Activated B cell treated with CpG ODN at 0.5 μM for 24 hours (primary cell): ENCODE measurements at regions not wholly inside any gene's neighbourhood (a gene's known extent, or its start where the extent isn't known, plus 50 kb on each side); places are given as distances from the start of the nearest gene placed in this dataset.
A peak's percentile ranks its signal among the peaks of the same experiment; 100 is the strongest.
"Not testable (repeated sequence)": the region's sequence is repeated elsewhere in the genome, so short reads cannot be mapped to it uniquely, and the experiment has no call there.

Experiments used
- ATAC-seq: fragments of 200-7000 bp; cut with Tn5 transposase; one replicate; pipeline ENCODE4 v1.10.0; 2021; ENCODE audit warnings: low read depth, mild to moderate bottlenecking, moderate library complexity
- CTCF ChIA-PET: fragments of 350-600 bp; sonication (Branson Sonifier 250); formaldehyde crosslinking; loops from one replicate; lab custom pipeline; 2021; ENCODE audit warnings: antibody characterized with exemption; lab: Charles Lee
- POLR2A ChIA-PET: fragments of 350-600 bp; sonication (Branson Sonifier 250); formaldehyde crosslinking; loops from one replicate; lab custom pipeline; 2021; ENCODE audit warnings: antibody characterized with exemption; lab: Charles Lee
- DNase-seq: peaks from one replicate; pipeline ENCODE4 v3.0.0; 2022
- H3K27ac Mint-ChIP-seq: one replicate; pipeline ENCODE4 v1.8.0; 2020; ENCODE audit warnings: mixed read lengths
- H3K27me3 Mint-ChIP-seq: one replicate; pipeline ENCODE4 v1.8.0; 2021; ENCODE audit warnings: mixed read lengths
- H3K36me3 Mint-ChIP-seq: one replicate; pipeline ENCODE4 v1.8.0; 2021; ENCODE audit warnings: low read depth, mixed read lengths
- H3K4me1 Mint-ChIP-seq: one replicate; pipeline ENCODE4 v1.8.0; 2021; ENCODE audit warnings: mixed read lengths
- H3K4me3 Mint-ChIP-seq: one replicate; pipeline ENCODE4 v1.8.0; 2020; ENCODE audit warnings: mild to moderate bottlenecking, mixed read lengths
- H3K9me3 Mint-ChIP-seq: one replicate; pipeline ENCODE4 v1.8.0; 2020; ENCODE audit warnings: mixed read lengths
- intact Hi-C: fragments of 100-400 bp; cut with micrococcal nuclease; formaldehyde crosslinking; loops from one replicate; pipeline ENCODE4 v1.15.1; 2024
- TF ChIP-seq, protein P1 (sequence below): fragments of 200-600 bp; IDR thresholded peaks from one replicate; pipeline ENCODE4 v1.8.0; 2022; ENCODE audit warnings: antibody characterized with exemption, mild to moderate bottlenecking

DNA sequence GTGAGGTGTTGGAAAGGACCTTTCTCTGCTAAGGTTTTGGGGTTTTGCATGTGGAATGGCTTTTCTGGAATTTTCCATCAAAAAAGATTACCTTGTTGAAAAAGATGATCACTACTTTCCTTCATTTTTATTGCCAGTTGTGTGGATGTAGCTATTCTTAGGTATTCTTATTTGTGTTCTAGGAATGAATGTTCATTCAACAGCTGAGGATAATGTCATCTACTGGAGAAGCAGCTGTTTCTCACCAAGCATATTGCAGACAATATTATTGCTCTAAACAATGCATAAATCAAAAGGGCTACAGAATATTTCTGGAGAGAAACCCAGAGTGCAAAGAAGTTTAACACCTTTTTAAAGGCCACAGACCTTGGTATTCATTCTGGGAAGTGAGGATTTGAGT, 145.6 kb upstream of the CALCR start:
- ATAC-seq (no peak), DNase-seq (no peak)
- no peaks in the 10 kb centered on the region for H3K4me1 Mint-ChIP-seq
- ChIA-PET CTCF (interaction anchor here (0.8 kb wide), 1 partner anchor 10 kb away, joined by 3 read pairs; no protein-coding TSS in a partner anchor), POLR2A (no interaction called here)
- no peaks in the 10 kb centered on the region for H3K36me3 Mint-ChIP-seq
- H3K27ac Mint-ChIP-seq = no peak overlapping the region
- peaks cover 9% of the 10 kb centered on the region for H3K27me3 Mint-ChIP-seq
- H3K4me3 Mint-ChIP-seq = no peak overlapping the region
- intact Hi-C loops = no loop called here
- no peaks in the 10 kb centered on the region for H3K9me3 Mint-ChIP-seq
- TF ChIP-seq, protein P1, sequence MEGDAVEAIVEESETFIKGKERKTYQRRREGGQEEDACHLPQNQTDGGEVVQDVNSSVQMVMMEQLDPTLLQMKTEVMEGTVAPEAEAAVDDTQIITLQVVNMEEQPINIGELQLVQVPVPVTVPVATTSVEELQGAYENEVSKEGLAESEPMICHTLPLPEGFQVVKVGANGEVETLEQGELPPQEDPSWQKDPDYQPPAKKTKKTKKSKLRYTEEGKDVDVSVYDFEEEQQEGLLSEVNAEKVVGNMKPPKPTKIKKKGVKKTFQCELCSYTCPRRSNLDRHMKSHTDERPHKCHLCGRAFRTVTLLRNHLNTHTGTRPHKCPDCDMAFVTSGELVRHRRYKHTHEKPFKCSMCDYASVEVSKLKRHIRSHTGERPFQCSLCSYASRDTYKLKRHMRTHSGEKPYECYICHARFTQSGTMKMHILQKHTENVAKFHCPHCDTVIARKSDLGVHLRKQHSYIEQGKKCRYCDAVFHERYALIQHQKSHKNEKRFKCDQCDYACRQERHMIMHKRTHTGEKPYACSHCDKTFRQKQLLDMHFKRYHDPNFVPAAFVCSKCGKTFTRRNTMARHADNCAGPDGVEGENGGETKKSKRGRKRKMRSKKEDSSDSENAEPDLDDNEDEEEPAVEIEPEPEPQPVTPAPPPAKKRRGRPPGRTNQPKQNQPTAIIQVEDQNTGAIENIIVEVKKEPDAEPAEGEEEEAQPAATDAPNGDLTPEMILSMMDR = no peak

DNA sequence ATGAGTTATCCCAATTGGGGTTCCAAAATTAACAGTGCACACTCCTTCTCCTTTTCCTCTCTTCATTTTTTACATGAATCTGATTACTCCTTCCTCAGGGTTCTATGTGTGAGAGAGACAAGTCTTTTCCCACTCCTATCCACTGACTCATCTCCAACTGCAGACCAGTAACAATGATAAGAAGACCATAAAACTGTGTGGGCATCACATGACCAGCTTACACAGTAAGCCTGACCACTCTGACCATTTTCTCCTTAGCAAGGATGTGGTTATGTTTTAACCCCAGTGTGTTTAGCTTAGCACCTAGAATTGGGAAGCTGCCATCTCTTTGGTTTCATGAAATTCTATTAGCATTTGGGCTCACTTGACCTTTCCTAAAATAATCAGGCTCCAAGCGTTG, 145.0 kb upstream of the CALCR start:
- intact Hi-C loops = loop anchor here (10.0 kb wide), 1 partner anchor 475 kb away; no protein-coding TSS in a partner anchor
- no peak overlapping the region for H3K4me3 Mint-ChIP-seq
- DNase-seq (no peak), ATAC-seq (no peak)
- H3K9me3 Mint-ChIP-seq = no peaks in the 10 kb centered on the region
- H3K36me3 Mint-ChIP-seq = no peaks in the 10 kb centered on the region
- TF ChIP-seq, protein P1 = no peak
- CTCF ChIA-PET = no interaction called here
- no peak overlapping the region for H3K27ac Mint-ChIP-seq
- POLR2A ChIA-PET = no interaction called here
- H3K27me3 Mint-ChIP-seq = peaks cover 10% of the 10 kb centered on the region
- H3K4me1 Mint-ChIP-seq = no peaks in the 10 kb centered on the region

DNA sequence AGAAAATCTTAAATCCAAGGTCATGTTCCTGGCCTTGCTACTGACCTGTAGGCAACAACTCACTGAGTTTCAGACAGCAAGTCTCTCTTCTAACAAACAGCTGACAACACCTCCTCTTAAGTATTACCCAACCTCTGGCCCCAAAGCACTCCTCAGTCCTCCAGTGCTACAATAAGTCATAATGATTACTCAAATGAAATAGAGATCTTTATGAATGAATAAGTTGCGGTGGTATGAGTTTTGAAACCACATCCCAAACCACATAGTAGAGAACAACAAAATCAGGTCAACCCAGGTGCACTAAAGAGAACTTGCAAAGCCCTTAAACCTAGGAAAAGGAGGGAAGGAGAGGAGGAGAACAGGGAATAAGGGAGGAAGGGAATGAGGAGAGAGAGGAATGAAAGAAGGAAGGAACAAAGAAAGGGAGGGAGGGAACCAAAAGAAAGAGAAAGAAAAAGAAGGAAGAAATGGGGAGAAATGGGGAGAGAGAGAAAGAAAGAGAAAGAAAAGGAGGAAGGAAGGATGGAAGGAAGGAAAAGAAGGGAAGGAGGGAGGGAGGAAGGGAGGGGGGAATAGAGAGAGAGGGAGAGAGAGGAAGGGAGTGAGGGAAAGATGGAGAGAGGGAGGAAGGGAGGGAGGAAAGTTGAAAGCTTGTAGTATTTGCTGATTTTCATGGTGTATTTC, 142.8 kb upstream of the CALCR start:
- ATAC-seq (no peak), DNase-seq (no peak)
- POLR2A ChIA-PET = no interaction called here
- intact Hi-C loops = loop anchor here (10.0 kb wide), 1 partner anchor 473 kb away; no protein-coding TSS in a partner anchor
- TF ChIP-seq, protein P1 = no peak
- Mint-ChIP-seq H3K9me3 (no peaks in the 10 kb centered on the region), H3K27ac (no peak overlapping the region), H3K36me3 (no peaks in the 10 kb centered on the region), H3K4me1 (no peaks in the 10 kb centered on the region), H3K27me3 (peaks cover 10% of the 10 kb centered on the region), H3K4me3 (no peak overlapping the region)
- CTCF ChIA-PET = interaction anchor here (1.0 to 2.7 kb wide), 2 partner anchors 506 to 678 kb away, joined by 5 to 14 read pairs; partner anchors contain the start of gene COL1A2

DNA sequence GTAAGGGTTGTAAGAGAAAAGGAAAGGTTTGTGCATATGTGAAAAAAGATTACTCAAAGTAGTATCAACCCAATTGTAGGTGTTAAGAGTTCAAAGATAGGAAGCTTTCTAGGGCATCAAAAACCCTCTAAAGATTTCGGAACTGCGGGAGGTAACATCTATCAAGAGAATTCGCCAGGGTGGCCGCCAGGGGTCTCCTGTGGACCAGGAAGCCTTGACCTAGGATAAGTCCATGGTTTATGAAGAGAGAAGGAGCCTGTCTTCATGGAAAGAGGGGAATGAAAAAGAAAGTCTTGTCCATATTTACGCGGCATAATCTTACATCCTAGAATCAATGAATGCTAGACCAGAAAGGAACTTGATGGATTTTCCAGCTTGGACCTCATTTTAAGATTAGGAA, 140.7 kb upstream of the CALCR start:
- ChIA-PET CTCF (interaction anchor here (0.9 to 2.7 kb wide), 9 partner anchors 12 to 721 kb away, joined by 3 to 14 read pairs (median 4); partner anchors contain the start of gene COL1A2), POLR2A (no interaction called here)
- Mint-ChIP-seq H3K36me3 (no peaks in the 10 kb centered on the region), H3K9me3 (no peaks in the 10 kb centered on the region), H3K4me1 (no peaks in the 10 kb centered on the region), H3K4me3 (no peak overlapping the region), H3K27me3 (peaks cover 10% of the 10 kb centered on the region), H3K27ac (no peak overlapping the region)
- TF ChIP-seq, protein P1 = no peak
- DNase-seq = peak; percentile 14
- intact Hi-C loops = loop anchor here (1.0 to 10.0 kb wide), 6 partner anchors 372 to 720 kb away; no protein-coding TSS in a partner anchor
- no peak for ATAC-seq

DNA sequence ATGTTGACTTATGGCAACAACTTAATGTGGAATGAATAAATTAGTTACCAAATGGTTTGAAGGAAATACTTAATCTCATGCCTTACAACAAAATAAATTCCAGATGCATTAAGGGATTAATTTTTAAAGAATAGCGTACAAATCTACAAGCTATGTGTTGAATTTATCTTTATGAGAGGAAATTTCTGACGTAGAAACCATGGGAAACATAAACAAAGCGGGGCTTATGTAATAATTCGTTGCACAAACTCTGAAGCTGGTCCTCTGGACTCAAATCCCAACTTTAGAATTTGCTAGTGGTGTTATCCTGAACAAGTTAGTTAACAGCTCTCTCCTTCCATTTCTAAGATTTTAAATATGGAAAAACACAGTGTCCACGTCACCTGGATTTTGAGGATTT, 137.4 kb upstream of the CALCR start:
- ChIA-PET CTCF (no interaction called here), POLR2A (no interaction called here)
- DNase-seq = no peak
- intact Hi-C loops = loop anchor here (10.0 kb wide), 1 partner anchor 467 kb away; no protein-coding TSS in a partner anchor
- H3K9me3 Mint-ChIP-seq = peaks cover 3% of the 10 kb centered on the region
- H3K4me1 Mint-ChIP-seq = no peaks in the 10 kb centered on the region
- H3K27ac Mint-ChIP-seq = no peak overlapping the region
- no peak overlapping the region for H3K4me3 Mint-ChIP-seq
- no peak for ATAC-seq
- TF ChIP-seq, protein P1 = no peak
- peaks cover 10% of the 10 kb centered on the region for H3K27me3 Mint-ChIP-seq
- no peaks in the 10 kb centered on the region for H3K36me3 Mint-ChIP-seq

DNA sequence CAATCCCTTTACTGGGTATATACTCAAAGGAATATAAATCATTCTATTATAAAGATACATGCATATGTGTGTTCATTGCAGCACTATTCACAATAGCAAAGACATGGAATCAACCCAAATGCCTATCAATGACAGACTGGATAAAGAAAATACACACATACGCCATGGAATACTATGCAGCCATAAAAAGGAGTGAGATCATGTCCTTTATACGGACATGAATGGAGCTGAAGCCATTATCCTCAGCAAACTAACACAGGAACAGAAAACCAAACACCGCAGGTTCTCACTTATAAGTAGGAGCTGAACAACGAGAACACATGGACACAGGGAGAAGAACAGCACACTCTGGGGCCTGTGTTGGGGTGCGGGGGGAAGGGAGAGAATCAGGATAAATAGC, 133.7 kb upstream of the CALCR start:
- H3K36me3 Mint-ChIP-seq, H3K4me3 Mint-ChIP-seq, H3K4me1 Mint-ChIP-seq, ATAC-seq, H3K9me3 Mint-ChIP-seq, intact Hi-C loops, CTCF ChIA-PET, DNase-seq, POLR2A ChIA-PET, H3K27me3 Mint-ChIP-seq, H3K27ac Mint-ChIP-seq: not testable (repeated sequence)
